Stimulated activated CD4-positive, alpha-beta T cell treated with anti-CD3 and anti-CD28 coated beads, TNF-alpha, amount 100 ng/mL, for 24 hours (primary cell): ENCODE measurements at regions not wholly inside any gene's neighbourhood (a gene's known extent, or its start where the extent isn't known, plus 50 kb on each side); places are given as distances from the start of the nearest gene placed in this dataset.

Source experiments
- DNase-seq, 3 experiments: peaks; one replicate each; pipeline ENCODE4 v3.0.0-alpha.2; 2020; ENCODE audit warnings: low read depth in 3 of 3

- no peak for DNase-seq
These were observed 127.2 kb upstream of the PPP2R2D start for GRCh38 chr10:131773370-131774343.

- DNase-seq, result no peak
These were observed 126.1 kb upstream of the PPP2R2D start for GRCh38 chr10:131774681-131775085.

GRCh38 chr10:131775433-131775832, 125.4 kb upstream of the PPP2R2D start:
- no peak for DNase-seq

- DNase-seq, result no peak
These were observed 125.0 kb upstream of the PPP2R2D start for GRCh38 chr10:131775833-131776232.

GRCh38 chr10:131776496-131776895, 124.3 kb upstream of the PPP2R2D start:
- no peak for DNase-seq

- DNase-seq, result no peak
These were observed 123.6 kb upstream of the PPP2R2D start for GRCh38 chr10:131777162-131777561.

- no peak for DNase-seq
These were observed 122.9 kb upstream of the PPP2R2D start for GRCh38 chr10:131777921-131778320.

- no peak for DNase-seq
These were observed 122.4 kb upstream of the PPP2R2D start for GRCh38 chr10:131778385-131778784.

GRCh38 chr10:131778842-131779241, 122.0 kb upstream of the PPP2R2D start:
- no peak for DNase-seq

- no peak for DNase-seq
These were observed 121.0 kb upstream of the PPP2R2D start for GRCh38 chr10:131779661-131780394.

- DNase-seq, result no peak
These were observed 119.7 kb upstream of the PPP2R2D start for GRCh38 chr10:131781076-131781475.

GRCh38 chr10:131781791-131782190, 119.0 kb upstream of the PPP2R2D start:
- DNase-seq, result no peak

GRCh38 chr10:131784363-131785120, 116.3 kb upstream of the PPP2R2D start:
- no peak for DNase-seq

- no peak for DNase-seq
These were observed 115.7 kb upstream of the PPP2R2D start for GRCh38 chr10:131785121-131785460.

- peak; percentile 6 to 26 (median 9) for DNase-seq
These were observed 113.8 kb upstream of the PPP2R2D start for GRCh38 chr10:131786756-131787605.

GRCh38 chr10:131787961-131788360, 112.8 kb upstream of the PPP2R2D start:
- no peak for DNase-seq

GRCh38 chr10:131788386-131788785, 112.4 kb upstream of the PPP2R2D start:
- DNase-seq, result no peak

GRCh38 chr10:131789516-131789915, 111.3 kb upstream of the PPP2R2D start:
- DNase-seq, result no peak

- peak in 1 of 3 experiments; percentile 41 for DNase-seq
These were observed 110.8 kb upstream of the PPP2R2D start for GRCh38 chr10:131790021-131790420.

GRCh38 chr10:131792011-131792651, 108.7 kb upstream of the PPP2R2D start:
- no peak for DNase-seq

GRCh38 chr10:131792809-131793208, 108.0 kb upstream of the PPP2R2D start:
- no peak for DNase-seq
